ENCODE measurements at regions not wholly inside any gene's neighbourhood (a gene's known extent, or its start where the extent isn't known, plus 50 kb on each side); places are given as distances from the start of the nearest gene placed in this dataset.

DNA sequence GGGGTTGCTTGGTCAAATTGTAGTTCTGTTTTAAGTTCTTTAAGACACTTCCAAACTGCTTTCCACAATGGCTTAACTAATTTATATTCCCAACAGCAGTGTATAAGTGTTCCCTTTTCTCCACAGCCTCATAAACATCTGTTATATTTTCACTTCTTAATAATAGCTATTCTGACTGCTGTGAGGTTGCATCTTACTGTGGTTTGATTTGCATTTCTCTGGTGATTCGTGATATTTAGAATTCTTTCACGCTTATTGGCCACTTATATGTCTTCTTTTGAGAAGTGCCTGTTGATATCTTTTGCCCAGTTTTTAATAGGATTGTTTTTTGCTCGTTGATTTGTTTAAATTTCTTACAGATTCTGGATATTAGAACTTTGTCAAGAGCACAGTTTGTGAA is 278.6 kb upstream of the ITM2A start:
- no peak for DNase-seq

DNA sequence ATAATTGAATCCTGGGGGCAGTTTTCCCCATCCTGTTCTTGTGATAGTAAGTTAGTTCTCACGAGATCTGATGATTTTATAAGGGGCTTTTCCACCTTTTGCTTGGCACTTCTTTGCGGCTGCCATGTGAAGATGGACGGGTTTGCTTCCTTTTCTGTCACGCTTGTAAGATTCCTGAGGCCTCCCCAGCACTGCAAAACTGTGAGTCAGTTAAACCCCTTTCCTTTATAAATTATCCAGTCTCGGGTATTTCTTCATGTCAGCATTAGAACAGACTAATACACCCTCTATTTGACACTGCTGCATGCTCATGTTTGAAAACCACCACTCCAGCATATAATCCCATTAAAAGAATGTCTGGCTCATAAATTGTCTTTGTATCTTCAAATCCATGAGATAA is 264.4 kb upstream of the ITM2A start:
- DNase-seq = no peak

DNA sequence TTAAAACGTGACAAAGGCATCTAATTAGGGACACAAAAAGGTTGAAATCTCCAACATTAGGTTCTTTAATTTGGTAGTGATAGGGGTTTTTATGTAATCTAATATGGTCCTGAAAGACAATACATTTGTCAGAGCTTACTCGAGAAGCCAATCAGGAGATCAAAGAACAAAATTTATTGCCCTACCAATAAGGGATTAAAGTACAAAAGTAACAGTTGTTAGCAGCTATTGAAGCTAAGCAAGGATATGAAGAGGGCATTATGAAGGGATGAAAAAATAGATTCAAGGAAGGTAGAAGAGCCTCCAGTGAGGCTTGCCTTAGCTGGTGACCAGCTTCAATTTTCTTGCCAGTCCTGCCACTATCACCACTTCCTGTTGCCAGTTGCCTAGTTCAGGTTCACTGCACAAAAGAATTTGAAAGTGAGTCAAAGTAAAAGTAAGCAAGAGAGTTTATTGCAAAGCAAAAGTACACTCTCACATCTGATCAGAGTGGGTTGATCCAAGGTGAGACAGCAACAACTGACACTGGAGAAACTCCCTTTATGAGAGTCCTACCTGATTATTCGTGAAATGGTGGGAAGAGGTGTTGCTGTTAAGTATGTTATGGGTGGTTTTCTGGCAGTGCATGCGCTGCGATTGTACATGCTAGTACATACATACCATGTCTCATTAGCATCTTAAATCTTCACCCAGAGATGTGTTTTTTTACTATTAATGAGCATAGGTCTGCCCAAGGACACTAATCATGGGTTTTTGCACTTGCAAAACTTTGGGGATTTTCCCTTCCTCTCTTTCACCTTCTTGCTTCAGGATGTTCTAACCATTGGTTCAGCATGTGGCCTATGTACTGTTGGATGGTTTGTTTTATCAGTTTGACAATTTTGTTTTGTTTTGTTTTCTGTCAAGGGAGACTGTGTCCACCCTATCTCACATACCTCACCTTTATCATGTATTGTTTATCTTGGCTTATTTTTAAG is 263.2 kb upstream of the ITM2A start:
- no peak for DNase-seq

DNA sequence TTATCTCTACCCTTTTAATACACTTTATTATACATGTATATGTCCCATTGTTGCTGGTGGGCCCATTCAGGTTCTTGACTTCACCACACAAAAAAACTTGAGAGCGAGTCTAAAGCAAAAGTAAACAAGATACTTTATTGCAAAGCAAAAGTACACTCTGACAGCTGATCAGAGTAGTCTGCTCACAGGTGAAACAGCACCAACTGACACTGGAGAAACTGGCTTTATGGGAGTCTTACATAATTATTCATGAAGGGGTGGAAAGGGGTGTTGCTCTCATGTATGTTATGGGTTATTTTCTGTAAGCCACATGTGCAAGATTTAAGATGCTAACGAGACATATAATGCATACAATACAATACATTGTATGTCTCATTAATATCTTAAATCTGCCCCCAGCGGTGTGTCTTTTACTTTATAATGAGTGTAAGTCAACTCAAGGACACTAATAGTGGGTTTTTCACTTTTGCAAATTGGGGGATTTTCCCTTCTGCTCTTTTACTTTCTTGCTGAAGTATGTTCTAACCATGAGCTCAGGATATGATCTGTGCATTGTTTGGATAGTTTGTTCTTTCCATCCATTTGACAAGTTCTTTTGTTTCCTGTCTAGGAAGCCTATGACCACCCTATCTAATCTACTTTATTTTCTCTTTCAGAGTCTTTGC is 256.1 kb upstream of the ITM2A start:
- DNase-seq = no peak

DNA sequence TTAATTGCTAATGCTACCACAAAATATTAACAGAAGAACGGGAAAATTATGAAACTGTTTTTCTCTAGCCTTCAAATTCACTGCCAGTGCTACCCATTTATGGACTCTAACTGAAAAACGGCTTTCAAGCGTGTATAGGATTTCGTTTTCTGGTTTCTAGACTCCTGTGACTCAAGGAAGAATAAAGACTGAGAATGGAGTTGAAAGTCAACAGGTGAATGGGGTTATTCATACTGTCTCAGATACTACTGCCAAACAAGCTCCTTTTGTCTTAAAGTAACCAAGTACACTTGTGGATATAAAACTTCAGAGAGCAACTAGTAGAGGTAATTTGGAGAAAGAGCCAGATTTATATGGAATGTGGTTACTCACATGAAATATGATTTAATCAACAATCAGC is 251.1 kb upstream of the ITM2A start:
- DNase-seq = no peak

DNA sequence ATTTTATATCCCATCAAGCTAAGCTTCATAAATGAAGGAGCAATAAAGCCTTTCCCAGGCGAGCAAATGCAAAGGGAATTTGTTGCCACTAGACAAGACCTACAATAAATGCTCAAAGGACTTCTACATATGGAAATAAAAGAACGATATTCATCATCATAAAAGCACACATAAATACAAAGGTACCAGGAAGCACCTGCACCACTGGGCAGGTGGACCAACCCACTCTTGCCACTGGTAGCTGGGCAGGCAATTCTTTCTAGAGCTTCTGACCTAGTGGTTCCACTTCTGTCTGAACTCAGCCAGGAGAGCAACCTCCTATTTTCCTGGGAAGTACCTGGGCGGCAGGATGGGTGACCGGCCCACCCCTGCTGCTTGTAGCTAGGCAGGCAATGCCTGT is 237.2 kb upstream of the ITM2A start:
- DNase-seq = no peak

DNA sequence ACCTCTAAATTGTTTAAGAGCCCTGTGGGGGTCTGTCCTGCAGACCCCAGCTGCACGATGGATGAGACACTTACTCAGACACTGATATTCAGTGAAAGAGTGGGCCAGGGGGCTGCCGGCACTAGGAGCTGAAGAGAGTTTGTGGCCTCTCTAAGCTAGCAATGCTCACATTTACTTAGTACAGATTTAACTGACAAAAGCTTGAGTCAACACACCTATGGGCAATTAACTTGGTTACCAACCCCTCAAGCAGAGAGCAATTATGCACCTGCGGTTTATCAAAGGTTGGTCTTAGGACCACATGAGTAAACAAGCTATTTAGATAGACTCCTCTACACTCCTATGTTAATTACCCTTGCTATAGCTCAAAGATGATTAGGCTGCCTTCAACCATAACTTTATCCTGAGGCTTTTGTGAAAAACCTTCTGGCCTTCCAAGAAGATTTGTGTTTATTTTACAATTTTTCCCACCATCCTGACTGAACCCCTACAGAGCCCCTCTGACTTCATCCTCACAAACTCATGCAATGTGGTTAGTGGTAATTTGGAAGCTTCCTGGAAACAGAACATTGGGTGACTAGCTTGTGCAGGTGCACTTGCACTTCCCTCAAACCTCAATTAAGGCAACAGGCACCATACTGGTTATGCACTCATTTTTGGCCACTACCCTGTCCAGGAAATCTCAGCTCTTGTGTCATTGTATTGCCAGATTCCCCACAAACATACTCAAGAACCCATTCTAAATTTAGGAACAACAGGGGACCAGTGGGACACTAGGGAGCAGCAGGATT is 234.4 kb upstream of the ITM2A start:
- DNase-seq = no peak

DNA sequence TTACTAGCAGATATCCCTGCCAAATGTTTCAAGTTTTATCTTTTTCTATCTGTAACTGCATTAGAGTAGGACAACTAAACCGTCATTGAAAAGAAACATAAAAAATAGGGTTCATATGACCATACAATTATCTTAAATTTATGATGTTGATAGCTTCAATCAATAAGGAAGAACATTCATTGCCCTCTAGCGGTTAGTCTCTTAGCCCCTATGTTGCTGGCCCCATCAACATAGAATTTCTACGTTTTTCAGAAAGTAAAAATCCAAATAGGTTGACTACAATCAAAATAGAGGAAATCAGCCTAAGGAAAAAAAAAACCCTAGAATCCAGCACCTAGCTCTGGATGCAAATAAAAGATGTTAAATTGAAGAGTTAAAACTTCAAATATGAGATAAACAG is 225.1 kb upstream of the ITM2A start:
- DNase-seq = no peak

DNA sequence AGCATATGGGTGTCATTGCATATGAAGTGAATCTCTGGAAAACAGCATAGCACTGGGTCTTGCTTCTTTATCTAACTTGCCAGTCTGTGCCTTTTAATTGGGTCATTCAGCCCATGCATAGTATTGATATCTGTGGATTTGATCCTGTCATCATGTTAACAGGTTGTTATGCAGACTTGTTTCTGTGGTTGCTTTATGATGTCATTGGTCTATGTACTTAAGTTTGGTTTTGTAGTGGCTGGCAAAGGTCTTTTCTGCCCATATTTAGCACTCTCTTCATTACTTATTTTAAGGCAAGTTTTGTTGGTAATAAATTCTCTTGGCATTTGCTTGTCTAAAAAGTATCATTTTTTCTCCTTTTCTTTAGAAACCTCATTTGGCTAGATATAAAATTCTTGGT is 221.1 kb upstream of the ITM2A start:
- DNase-seq = no peak

DNA sequence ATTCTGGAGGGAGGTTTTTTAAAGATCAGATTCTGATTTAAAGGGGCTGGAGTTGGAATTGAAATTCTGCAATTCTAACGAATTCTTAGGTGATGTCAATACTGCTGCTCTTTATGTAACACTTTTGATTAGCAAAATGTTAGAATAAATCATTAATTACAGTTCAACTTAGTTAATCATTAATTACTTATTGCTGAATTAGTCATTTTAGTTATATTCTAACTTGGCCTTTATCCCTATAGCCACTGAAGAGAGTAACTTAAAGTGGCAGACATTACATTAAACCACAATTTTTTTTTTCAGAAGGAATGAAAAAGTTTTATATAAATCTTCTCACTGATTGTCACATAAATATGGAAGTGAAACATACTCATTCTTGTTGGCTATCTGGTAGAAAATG is 206.6 kb upstream of the ITM2A start:
- no peak for DNase-seq

DNA sequence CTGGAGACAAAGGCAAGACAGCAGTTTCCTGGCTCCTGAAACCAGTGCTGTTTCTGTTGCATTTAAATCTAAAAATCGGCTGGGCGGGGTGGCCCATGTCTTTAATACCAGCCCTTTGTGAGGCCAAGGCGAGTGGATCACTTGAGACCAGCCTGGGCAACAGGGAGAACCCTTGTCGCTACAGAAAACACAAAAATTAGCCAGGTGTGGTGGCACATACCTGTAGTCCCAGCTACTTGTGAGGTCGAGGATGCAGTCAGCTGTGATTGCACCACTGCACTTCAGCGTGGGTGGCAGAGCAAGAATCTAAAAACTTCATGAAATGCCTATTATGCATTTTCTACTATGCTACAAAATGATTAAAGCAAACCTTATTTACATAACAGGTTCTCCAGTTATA is 205.4 kb upstream of the ITM2A start:
- no peak for DNase-seq

DNA sequence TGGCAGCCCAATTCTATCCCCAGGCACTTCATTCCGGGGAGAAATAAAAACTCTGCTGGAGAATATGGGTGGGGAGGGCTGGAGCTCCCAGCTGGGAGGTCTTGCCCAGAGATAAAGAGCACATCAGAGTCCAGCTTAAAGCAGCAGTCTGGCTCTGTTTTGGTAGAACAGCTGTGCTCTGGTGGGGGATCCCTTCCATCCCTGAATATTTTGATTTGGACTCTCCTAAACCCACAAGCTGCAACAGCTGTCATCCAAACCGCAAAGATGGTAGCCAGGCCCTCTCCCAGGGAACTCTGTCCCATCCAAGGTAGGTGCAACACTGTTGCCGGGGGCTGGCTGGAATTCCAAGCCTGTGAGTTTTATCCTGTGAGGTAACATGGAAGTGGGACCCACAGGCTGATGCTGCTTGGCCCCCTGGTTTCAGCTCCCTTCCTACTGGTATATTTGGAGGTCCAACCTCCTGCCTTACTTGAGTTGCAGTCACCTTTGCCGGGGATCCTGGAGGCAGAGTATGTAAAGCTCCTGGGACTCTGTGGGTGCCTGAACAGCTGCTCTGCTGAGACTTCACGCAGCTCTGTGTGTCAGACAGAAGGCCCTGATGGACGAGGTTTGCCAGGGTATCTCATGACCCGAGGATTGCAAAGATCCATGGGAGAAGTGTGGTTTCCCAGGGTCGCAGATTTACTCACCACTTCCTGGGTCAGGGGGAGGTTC is 203.5 kb upstream of the ITM2A start:
- DNase-seq = no peak

DNA sequence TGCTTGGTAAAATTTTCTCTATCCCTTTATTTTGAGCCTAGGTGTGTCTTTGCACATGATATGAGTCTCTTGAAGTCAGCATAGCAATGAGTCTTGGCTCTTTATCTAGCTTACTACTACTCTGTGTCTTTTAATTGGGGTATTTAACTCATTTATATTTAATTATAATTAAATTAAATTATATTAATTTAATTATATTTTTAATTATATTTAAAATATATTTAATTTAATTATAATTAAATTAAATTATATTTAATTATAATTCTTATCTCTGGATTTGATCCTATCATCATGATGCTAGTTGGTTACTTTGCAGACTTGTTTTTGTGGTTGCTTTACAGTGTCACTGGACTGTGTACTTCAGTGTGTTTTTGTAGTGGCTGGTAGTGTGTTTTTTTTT is 201.2 kb upstream of the ITM2A start:
- DNase-seq = no peak

DNA sequence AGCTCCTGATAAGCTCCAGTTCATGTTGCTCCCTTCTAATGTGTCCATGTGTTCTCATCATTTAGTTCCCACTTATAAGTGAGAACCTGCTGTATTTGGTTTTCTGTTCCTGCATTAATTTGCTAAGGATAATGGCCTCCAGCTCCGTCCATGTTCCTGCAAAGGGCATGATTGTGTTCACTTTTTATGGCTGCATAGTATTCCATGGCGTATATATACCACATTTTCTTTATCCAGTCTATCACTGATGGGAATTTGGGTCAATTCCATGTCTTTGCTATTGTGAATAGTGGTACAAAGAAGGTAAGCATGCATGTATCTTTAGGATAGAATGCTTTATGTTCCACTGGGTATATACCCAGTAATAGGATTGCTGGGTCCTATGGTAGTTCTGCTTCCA is 197.2 kb upstream of the ITM2A start:
- no peak for DNase-seq

DNA sequence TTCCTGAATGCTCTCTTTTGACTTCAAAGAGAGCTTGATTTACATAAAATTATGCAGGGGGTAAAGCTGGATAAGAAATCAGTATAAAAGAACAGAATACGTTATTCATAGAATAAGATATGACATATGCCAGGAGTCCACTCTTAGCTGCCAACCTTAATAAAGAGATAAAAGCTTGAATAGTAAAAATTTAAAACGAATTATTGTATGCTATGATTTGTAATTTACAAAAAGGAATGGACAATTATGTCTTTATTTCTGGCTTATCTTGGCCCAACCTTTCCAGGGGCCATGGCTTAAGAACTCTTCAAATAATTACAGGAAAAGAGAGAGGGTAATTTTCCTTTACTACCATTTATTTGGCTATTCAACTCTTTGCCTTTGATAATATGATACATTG is 192.2 kb upstream of the ITM2A start:
- DNase-seq = no peak

DNA sequence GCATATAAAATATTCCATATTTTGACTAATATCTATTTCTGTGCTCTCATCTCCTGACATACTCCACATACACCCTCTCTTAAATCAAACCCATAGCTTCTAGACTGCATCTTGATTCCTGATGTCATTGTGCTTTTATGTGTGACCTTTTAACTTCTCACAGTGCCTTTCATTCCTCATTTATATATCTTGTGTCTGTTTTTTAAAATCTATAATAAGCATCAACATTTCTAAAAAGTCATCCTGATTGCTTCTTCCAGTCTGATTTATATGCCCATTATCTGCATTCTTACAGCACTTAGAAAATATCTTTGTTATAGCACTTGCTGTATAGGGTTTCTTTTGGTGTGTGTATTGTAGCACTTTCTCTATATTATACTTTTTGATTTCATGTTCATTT is 190.1 kb upstream of the ITM2A start:
- no peak for DNase-seq

DNA sequence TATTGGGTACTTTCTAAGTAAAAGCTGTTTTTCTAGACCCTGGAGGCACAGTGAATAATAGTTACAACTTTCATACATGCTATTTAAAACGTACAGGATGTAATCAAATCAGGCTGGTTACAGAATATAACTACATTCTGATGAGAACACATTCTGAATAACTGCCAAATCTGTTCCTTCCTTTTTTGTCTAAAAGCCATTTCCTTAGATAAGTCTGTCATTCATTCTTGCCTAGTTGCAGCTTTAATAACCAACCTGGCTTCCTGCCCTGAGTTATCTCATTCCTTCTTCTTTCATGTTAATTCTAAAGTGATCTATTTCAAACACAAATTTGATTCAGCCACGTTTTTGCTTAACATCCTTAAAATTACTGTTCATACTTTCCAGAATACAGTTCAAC is 189.7 kb upstream of the ITM2A start:
- DNase-seq = no peak

DNA sequence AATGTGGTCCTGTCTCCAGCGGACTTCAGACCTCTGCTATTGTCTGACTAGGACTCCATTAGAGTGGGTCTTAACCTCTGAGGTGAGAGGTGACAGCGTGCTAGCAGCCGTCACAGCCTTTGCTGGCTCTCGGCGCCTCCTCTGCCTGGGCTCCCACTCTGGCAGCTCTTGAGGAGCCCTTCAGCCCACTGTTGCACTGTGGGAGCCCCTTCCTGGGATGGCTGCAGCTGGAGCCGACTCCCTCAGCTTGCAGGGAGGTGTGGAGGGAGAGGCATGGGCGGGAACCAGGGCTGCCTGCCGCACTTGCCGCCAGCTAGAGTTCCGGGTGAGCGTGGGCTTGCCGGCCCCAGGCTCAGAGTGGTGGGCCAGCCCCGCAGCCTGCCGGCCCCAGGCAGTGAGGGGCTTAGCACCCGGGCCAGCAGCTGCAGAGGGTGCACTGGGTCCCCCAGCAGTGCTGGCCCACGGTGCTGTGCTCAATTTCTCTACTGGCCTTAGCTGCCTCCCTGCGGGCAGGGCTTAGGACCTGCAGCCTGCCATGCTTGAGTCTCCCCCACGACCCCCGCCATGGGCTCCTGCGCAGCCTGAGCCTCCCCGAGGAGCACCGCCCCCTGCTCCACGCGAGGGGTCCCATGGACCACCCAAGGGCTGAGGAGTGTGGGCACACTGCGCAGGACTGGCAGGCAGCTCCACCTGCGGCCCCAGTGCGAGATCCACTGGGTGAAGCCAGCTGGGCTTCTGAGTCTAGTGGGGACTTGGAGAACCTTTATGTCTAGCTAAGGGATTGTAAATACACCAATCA is 163.4 kb upstream of the ITM2A start:
- DNase-seq = no peak

DNA sequence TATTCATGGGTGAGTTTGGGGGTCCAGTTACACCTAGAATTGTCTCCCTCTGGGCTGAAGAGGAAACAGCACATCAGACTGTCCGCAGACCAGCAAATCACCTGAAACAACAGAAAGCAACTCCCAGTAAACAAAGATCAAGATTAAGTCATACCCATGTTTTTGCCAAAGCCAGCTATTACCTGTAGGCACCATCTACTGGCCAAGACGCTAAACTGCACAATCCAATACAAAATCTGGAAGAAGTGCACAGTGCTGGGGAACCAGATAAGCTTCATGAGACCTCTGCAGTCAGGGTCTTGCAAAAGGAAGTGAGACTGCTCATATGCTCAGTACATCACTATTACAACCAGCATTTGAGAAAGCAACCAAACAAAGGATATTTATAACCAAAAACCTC is 157.5 kb upstream of the ITM2A start:
- no peak for DNase-seq

DNA sequence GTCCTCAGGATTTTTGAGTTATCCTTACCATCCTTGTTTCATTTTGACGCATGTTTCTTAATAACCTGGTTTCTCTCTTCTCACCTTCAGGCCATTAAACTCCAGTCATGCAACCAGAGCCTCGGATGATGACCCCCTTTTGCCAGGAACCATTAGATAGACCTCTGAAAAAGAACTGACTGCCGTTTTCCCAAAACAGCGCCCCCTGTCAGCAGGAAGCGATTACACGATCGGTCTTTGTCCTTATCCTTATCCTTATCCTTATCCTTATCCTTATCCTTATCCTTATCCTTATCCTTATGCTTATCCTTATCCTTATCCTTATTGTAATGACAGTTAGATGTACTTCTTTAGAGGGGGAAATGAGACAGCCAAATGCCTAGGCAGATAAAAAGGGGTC is 148.4 kb upstream of the ITM2A start:
- DNase-seq = no peak

DNA sequence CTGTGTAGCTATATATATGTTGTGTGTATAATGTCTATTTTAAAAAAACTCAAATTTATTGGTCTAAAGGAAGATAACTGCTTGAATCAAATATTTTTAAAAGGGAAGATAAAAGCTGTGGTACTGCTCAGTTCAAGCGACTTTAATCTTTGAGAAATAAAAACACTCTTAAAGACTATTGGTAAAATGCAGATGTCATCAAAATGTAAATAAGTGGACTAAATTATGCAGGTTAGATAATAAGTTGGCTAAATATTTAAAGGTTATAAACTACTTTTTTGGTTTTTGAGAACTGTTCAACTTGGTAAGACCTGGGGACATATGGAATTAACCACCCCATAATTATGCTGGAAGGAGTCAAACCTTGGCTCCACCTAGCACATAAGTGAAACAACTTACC is 144.7 kb upstream of the ITM2A start:
- DNase-seq = no peak

DNA sequence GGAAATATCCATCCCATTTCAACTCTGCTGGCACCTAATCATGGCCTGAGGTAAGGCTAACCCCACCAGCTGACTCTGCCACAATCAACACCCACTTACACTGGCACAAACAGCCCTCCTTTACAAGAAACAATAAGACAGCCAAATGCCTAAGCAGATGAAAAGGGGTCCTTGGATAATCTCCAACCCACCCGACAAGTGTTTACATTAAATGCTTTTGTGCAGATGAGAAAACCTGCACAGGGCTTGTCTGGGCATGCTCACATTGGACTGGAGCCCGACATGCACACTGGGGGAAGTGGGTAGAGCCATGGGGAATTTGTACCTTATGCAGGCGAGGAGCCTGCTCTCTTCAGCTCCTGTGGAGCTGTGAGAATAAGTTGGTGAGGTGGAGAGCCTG is 138.9 kb upstream of the ITM2A start:
- DNase-seq = peak; percentile 24

Measured in NCI-H1105 treated with DMSO at 0.1 percent for 48 hours (cell line).